DMS114 treated with DMSO at 0.1 percent for 48 hours (cell line): ENCODE measurements at regions not wholly inside any gene's neighbourhood (a gene's known extent, or its start where the extent isn't known, plus 50 kb on each side); places are given as distances from the start of the nearest gene placed in this dataset.
"Not testable (repeated sequence)": the region's sequence is repeated elsewhere in the genome, so short reads cannot be mapped to it uniquely, and the experiment has no call there.

ENCODE experiments used
- DNase-seq: peaks from one replicate; lab custom pipeline; 2025; ENCODE audit not compliant: unreplicated experiment; lab: John Stamatoyannopoulos, UW

DNA sequence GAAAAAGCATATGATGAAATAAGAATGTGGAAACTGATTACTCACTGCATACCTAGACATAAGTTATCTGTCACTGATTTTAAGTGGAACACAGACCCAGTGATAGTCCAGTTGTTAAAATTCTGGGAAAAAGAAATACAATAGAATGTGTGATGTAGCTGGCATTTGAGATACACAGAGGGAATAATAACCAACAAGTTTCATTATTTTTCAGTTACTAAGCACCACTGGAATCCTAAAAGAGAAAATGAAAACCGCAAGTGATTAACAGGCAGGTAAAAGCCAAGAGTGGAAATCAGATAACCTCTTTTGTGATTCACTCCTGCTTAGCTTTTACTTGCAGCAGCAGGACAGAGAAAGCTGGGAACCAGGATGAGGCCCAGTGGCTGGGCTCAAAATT lies 994.0 kb upstream of the SEMA6A start:
- DNase-seq, result no peak

DNA sequence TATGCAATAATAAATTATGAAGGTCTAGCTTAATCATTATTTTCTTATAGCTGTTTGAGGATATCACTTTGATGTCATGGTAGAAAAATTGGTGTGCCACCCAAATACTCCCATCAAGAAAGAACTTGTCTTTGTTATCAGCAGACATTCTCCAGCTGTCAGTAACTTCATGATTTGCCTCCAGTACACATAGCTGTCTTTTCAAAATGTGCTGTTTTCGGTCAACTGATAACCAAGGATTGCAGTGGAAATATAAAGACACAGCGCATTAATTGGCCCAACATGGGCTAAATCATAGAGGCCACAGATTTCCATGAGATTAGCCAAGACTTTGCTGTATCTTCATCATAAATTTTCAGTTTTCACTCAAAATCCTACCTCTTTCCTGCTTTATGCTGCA lies 993.5 kb upstream of the SEMA6A start:
- DNase-seq, result no peak

DNA sequence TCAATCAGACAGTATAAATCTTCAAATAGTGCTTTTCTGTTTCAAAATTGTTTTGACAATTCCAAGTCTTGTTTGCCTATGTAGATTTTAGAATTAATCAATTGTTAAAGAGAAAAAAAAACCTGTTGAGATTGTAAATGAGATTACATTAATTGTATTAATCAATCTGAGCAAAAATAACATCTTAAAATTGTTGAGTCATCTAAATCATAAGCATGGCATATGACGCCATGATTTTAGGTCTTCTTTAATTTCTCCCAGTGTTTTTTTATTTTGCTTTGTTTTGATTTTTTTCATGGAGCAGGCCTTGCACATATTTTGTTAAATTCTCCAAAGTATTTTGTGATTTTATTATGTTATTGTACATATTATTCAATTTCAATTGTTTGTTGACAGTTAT lies 988.0 kb upstream of the SEMA6A start:
- no peak for DNase-seq

DNA sequence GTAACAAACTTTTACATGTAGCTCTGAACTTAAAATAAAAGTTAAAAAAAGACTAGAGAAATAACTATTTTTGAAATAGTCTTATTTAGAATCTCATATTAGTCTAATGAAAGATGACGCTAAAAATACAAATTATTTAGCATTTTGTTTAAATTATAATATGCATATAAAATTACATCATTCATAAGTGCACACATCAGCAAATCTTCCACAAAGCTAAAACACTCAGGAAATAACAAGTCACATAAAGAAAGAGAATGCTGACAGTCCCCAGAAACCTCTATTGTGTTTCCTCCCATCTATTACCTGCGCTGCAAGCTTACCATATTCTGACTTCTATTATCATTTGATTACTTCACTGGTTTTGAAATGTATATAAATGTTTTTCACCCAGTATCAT lies 986.9 kb upstream of the SEMA6A start:
- DNase-seq, result no peak

DNA sequence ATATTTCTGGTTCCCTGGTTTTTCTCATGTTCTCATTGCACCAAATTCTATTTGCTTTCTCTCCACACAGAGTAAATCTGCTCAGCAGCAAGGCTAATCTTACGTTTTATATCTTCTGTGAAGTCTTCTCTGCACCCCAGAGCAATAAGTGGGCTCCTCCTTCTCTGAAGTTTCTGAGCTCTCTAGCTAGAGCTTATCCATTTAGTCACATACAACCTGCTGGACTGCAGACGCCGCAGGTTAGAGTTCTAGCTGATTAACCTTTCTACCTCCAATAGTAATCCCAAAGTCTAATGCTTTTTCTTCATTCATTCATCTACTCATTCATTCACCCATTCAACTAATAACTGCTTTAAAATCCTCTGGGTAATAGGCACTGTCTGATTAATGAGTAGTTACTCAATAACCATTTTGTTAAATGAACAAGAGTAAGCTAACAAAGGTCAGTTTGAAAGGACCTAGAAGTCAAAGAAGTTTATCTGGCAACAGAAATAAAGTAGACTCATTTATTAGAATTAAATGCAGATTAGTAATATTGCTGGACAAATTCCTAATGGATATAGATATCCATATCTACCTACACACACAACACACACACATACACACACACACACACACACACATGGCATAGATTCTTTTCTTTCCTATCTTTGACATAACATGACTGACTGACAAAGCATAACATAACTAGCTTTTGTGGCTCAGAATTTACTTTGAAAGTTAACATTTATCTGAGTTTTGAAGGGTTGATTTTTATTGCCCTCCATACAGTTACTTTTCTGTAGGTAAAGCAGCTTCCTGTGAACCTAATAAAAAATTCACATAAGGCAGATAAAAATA lies 984.6 kb upstream of the SEMA6A start:
- DNase-seq, result no peak

DNA sequence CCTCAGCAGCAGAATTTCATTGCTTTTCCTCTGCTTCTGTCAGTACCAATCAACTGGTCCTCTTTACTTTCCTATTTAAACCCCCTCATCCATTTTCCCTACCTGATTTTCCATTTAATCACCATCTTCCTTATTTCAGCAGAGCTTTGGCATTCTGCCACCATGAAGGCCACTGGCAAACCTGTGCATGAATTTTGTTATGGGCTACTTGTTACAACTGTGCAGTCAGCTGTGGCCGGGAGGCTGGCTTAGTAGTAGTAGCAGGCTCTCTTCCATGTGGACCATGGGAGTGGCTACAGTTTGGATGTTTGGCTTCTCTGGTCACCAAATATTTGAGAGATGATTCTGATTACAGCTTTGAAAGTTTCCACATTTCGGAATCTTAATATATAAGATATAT lies 976.6 kb upstream of the SEMA6A start:
- DNase-seq, result no peak

DNA sequence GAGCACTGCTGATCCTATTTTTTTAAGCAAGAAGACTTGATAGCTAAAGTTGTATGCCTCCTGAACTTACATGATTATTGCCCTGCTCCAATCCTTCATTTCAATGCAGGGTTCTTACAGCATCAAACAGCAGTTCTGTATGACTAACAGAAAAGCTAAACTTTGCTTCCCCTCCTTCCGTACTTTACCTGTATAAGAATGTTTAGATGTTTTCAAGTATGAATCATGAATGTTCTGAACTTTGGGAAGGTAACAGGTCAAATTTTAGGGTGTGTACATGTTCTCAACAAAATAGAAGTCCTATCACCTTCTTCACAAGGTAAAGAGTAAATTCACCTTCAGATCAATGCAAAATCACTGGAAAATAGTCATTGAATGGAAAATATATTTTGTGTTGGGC lies 972.6 kb upstream of the SEMA6A start:
- no peak for DNase-seq

DNA sequence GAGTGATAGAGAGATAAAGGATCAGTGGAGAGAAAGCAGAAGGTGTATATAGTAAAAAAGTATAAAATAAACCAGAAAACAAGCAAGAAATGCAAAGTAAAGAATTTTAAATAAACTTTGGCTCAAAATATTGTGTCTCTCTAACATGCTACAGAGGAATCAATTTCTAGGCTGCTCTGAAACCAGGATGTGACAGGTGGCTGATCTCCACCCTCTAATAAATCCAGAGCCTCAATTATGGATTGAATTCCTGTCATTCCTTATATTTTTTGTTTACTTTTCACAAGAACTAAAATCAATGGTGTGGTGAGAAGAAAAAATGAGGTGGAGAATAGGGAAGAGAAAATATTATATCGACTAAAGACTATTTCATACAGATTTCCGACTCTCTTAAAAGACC lies 965.1 kb upstream of the SEMA6A start:
- no peak for DNase-seq

DNA sequence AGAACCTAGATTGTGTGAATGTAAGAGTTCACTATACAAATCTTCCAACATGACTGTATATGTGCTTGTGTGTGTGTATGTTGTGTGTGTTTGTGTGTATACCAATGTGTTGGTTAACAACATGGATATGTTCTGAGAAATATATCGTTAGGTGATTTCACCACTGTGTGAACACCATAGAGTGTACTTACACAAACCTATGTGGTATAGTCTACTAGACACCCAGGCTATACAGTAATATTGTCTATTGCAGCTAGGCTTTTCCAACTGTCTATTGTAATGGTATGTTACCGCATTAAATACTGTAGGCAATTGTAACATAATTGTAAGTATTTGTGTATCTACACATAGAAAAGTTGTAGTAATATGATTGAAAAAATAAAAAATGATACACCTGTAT lies 959.2 kb upstream of the SEMA6A start:
- DNase-seq, result no peak

DNA sequence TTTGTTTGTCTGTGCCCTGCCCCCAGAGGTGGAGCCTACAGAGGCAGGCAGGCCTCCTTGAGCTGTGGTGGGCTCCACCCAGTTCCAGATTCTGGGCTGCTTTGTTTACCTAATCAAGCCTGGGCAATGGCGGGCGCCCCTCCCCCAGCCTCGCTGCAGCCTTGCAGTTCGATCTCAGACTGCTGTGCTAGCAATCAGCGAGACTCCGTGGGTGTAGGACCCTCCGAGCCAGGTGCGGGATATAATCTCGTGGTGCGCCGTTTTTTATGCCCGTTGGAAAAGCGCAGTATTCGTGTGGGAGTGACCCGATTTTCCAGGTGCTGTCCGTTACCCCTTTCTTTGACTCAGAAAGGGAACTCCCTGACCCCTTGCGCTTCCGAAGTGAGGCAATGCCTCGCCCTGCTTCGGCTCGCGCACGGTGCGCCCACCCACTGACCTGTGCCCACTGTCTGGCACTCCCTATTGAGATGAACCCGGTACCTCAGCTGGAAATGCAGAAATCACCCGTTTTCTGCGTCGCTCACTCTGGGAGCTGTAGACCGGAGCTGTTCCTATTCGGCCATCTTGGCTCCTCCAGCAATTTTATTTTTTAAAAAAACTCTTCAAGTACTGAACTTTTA lies 958.5 kb upstream of the SEMA6A start:
- not testable (repeated sequence) for DNase-seq

DNA sequence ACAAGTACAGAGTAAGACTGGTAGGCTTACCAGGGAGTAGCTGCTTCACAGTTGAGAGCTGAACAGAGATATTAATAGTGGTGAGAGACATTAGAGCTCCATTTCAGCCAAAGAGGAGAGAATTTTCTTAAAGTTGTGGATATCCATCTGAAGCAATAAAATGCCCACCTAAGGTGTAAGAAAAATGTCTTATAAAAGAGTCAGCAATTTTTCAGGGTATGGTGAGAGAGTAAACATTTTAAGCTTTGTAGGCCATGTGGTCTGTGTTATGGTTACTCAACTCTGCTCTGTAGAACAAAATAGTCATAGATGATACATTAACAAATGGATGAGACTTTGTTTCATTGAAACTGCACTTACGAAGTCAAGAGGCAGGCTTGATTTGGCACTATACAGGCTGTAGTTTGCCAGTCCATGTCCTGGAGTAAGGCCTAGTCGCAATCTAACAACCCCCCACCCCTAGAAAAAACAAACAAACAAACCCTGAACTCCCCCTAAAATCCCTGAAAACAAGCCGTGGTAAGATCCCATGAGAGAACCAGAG lies 945.4 kb upstream of the SEMA6A start:
- no peak for DNase-seq

DNA sequence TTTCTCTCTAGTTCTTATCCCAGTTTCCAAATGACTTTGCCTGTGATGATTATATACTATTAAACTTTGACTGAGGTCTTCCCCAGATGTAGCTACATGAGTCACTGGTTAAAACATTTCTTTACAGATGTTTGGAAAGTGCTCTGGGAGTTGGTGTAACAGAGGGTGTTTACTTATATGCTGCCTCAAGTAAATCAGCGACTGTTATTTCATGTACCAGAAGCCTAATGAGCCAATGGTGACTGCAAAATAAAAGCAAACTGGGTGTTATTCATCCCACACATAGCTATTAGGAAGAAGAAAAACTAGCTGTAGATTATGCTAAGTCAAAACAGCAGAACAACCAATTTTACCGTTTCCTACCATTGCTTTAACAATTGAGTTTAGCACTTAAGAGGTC lies 929.7 kb upstream of the SEMA6A start:
- DNase-seq, result no peak

DNA sequence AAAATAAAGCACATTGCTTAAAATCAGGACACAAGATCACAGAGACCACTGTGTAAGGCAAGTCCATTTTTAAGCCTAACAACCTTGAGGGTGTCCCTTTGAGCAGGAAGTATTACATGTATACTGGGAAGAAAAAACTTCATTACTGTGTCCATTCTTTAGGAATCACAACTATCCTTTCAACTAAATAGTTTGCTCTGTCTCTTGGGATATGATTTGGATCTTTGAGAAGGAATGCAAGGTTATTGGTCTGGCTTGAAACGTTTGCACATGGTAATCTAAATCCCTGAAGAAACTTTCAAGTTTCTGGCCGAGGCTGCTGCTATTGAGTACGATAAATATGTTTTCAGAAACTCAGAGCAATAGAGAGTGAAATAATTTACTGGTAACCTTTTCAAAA lies 923.0 kb upstream of the SEMA6A start:
- no peak for DNase-seq

DNA sequence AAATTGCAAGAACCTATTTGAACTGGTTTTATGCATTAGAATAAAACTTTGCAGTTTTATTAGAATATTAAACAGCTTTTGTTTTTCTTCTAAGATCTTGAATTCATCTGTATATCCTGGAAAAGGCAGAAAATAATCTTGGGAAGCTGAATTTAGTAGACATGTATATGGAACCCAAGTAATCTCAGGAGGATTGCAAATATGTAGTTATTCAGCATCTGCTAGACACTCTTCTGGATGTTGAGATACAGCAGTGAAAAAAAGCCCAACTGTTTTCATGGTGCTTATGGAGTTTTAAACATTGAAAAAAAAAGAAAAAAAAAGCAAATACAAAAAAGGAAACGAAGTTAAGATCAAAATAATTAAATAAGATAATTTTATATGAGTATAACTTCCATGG lies 922.2 kb upstream of the SEMA6A start:
- DNase-seq, result no peak

DNA sequence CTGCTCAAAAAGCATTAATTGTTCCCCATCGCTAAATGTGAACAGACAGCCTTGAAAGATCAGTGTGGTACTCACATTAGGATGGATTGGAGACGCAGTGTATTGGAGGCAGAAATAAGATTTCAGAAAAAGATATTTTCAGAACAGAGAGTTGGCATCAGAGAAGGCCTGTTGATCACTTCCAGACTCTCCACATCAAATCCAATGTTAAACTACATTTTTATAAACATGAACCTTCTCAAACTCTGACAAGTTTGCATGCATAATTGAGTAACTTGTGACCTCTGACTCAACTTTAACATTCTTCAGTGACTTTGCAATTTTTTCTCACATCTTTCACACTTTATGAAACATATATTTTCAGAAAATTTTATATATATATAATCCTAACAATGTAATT lies 919.6 kb upstream of the SEMA6A start:
- DNase-seq, result no peak

DNA sequence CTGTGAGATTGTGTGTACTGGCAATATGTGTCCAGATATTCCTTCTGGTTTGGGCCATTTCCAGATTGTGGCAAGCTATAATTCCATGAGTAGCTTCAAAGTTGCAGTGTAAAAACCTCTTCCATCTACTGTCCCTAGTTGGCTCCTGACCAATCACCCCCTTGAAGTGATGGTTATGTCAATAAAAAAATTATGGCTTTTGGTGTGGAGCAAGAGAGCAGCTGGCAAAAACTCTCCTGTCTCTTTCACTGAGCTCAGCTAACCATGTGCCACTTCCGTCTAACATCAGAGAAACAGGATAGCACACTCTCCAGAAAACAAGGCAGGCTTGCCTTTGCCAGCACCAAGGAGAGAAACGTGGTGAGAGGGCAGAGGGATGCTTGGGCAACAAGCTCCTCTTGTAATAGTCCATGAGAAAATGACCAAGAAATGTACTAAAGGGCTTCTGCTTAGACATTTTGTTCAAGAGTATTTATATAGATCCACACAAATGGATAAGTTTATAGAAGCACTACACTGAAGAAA lies 914.4 kb upstream of the SEMA6A start:
- no peak for DNase-seq

DNA sequence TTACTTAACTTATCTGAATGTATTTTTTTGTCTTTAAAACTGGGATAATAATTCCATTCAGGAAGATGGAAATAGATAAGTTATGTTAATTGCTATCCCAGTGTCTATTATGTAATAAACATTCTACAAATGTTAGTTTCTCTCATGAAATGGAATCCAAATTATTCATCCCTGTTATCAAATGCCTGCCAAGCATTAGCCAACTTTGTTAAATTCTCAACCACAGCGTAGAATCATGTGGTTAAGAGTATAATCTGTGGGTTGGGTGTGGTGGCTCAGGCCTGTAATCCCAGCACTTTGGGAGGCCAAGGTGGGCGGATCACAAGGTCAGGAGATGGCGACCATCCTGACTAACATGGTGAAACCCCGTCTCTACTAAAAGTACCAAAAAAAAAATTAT lies 912.9 kb upstream of the SEMA6A start:
- DNase-seq, result no peak

DNA sequence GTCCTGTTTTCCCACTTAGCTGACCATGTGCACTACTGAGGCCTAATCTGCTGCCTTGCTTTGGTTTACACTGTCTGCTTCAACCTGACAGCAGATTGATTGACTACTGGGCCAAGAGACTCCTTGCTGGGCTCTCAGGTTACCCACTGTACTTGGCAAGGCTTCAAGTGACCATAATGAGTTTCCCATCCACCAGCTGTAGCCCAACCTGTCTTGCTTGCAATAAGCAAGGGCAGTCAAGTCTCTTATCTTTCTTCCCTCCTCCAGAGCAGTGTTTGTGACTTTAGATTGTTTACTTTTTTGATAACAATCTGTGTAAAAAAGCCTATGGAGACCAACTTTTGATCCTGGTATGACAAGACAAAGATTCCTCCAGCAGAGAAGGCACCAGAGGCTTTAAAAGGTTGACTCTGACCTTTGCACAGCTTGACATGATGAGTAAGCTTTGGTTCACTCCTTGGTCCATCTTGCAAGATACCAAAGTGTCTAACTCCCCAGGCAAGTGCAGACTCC lies 912.3 kb upstream of the SEMA6A start:
- no peak for DNase-seq

DNA sequence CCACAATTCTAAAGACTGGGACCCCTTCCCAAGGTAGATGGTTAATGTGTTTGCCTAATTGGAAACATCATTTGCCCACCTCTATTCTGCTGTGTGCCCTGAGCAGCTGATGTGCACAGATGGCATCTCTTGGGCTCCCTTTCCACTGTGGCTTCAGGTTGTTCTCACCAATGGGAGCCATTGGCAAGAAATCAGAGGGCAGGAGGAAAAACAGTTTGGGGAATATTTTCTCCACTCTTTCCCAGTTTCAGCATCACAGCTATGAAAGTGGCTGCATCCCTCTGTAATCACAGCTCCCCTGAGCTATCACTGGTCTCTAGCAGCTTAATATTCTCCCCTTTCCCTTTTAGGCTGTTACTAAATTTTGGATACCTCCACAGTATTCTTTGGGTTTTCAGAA lies 911.6 kb upstream of the SEMA6A start:
- DNase-seq, result no peak

DNA sequence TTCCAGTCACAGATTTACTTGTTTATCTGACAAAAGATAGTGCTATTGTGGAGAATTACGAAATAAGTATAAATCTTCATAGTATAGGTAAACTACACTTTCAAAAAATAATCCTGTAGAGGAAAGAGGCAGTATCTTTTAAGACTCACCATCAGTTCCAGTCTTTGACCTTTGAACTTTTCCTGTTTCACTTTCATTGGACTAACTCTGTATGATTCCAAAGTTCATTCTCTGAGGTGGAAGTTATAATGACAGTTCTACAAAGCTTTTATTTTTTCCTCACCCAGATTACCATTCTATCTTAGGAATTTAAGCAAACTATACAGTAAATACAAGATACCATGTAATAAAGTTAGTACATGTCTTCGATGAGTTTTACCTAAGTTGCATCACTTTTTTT lies 901.3 kb upstream of the SEMA6A start:
- DNase-seq, result no peak

DNA sequence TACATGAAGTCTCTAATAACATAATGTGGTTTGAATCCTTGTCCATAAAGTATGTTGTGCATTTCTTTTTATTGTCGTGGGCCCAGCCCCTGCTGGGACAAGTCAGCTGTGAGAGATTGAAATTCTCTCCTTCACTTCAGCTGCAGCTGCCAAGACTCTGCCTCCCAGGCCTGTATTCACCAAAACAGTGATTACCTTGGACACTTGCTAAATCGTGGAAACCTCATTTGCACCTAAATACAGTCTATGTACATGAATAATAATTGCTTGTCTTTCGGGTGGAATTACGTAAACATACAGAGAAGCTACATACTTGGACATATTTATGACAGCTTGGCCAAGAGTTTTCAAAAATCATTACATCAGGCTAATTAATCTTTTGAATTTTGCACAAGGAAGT lies 898.5 kb upstream of the SEMA6A start:
- DNase-seq, result no peak

DNA sequence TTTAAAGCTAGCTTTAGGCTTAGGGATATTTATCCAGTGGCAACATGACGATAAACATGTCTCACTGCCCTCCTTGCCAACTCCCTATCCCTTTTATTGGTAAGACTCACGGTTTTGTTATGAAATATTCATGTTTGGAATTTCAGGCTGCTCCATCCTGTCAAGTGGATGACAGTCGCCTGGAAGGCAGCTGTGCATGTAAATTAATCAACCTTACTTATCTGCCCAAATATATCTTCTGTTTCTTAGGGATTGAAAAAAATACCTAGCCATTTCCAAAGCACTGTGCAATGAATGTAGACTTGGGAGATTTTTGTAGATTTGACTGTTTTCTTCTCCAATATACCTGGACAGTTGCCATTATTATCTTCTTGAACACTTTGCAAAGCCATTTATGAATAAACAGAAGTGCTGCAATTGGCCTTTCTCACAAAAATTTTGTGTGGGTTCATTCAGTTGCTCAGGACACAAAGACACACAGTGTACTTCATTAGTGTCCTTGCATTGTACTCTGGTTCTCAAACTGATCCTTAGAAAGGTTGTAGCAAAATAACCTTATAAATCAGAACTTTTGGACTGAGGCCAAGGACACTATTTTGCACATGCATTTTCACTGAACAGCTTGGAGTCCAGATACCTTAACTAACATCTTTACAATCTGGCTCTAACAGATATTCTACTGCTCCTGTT lies 889.4 kb upstream of the SEMA6A start:
- no peak for DNase-seq
